ENCODE measurements at regions not wholly inside any gene's neighbourhood (a gene's known extent, or its start where the extent isn't known, plus 50 kb on each side); places are given as distances from the start of the nearest gene placed in this dataset.

- TF ChIP-seq CTCF (IDR thresholded peaks at IDR 0.05; ENCODE audit: borderline replicate concordance, control extremely low read depth, extremely low read depth, insufficient read depth, missing control alignments): no peak
- in situ Hi-C loops (cut with MboI; ENCODE audit: low sequenced_read_pairs, unreplicated experiment): no loop called here
- DNase-seq (ENCODE audit: low spot score): no peak
Measured at GRCh38 chr2:40725040-40725439, 273.1 kb upstream of the SLC8A1 start.

- no peak for TF ChIP-seq CTCF (IDR thresholded peaks at IDR 0.05; ENCODE audit: borderline replicate concordance, control extremely low read depth, extremely low read depth, insufficient read depth, missing control alignments)
- no peak for DNase-seq (ENCODE audit: low spot score)
- in situ Hi-C loops (cut with MboI; ENCODE audit: low sequenced_read_pairs, unreplicated experiment): no loop called here
Measured at GRCh38 chr2:40725950-40726349, 274.1 kb upstream of the SLC8A1 start.

GRCh38 chr2:40734797-40735196 lies 282.9 kb upstream of the SLC8A1 start:
- in situ Hi-C loops (cut with MboI; ENCODE audit: low sequenced_read_pairs, unreplicated experiment): no loop called here
- DNase-seq (ENCODE audit: low spot score): no peak
- TF ChIP-seq CTCF (IDR thresholded peaks at IDR 0.05; ENCODE audit: borderline replicate concordance, control extremely low read depth, extremely low read depth, insufficient read depth, missing control alignments): no peak

DNA sequence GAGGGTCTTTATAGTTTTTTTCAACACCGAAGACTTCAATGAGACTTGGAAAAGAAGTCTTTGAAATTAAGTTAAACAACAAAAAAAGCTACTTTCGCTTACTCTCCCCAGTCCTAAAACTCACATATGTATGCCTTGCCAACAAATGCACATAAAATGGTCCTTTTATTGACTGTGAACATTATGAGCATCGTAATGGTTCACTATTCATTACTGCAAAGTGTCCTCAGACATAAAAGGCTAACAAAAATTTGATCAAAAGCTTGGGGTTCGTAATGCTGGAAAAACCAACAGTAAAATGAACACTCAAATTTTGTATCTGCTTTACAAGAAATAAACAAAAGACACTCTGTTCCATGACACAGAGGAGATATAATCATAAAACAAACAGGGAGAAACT lies 285.3 kb upstream of the SLC8A1 start:
- DNase-seq (ENCODE audit: low spot score): no peak
- TF ChIP-seq CTCF (IDR thresholded peaks at IDR 0.05; ENCODE audit: borderline replicate concordance, control extremely low read depth, extremely low read depth, insufficient read depth, missing control alignments): no peak
- in situ Hi-C loops (cut with MboI; ENCODE audit: low sequenced_read_pairs, unreplicated experiment): no loop called here

DNA sequence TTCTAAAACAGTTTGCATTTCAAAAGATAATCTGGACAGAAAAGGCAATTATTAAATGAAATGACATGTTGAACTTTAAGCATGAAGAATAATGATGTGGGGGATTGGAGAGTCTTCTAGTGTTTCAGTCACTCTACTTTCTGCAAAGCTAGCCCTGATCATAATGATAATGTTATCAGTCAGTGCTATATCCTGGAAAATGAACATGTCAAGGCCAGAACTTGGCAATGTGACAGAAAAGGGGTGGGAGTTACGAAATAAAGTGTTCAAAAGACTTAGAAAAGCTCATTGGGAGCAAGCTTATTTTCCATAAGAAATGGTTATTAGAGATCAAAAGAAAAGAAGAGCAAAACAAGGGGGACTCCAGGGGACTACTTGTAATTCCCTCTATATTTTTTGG lies 288.5 kb upstream of the SLC8A1 start:
- no peak for DNase-seq (ENCODE audit: low spot score)
- in situ Hi-C loops (cut with MboI; ENCODE audit: low sequenced_read_pairs, unreplicated experiment): no loop called here
- TF ChIP-seq CTCF (IDR thresholded peaks at IDR 0.05; ENCODE audit: borderline replicate concordance, control extremely low read depth, extremely low read depth, insufficient read depth, missing control alignments): no peak

GRCh38 chr2:40741532-40741931 lies 289.6 kb upstream of the SLC8A1 start:
- TF ChIP-seq CTCF (IDR thresholded peaks at IDR 0.05; ENCODE audit: borderline replicate concordance, control extremely low read depth, extremely low read depth, insufficient read depth, missing control alignments): no peak
- DNase-seq (ENCODE audit: low spot score): no peak
- in situ Hi-C loops (cut with MboI; ENCODE audit: low sequenced_read_pairs, unreplicated experiment): no loop called here

GRCh38 chr2:40746191-40746590 lies 294.3 kb upstream of the SLC8A1 start:
- TF ChIP-seq CTCF (IDR thresholded peaks at IDR 0.05; ENCODE audit: borderline replicate concordance, control extremely low read depth, extremely low read depth, insufficient read depth, missing control alignments): no peak
- no peak for DNase-seq (ENCODE audit: low spot score)
- in situ Hi-C loops (cut with MboI; ENCODE audit: low sequenced_read_pairs, unreplicated experiment): no loop called here

All from GM13976 (cell line).